HG02642 (cell line): ENCODE measurements at regions not wholly inside any gene's neighbourhood (a gene's known extent, or its start where the extent isn't known, plus 50 kb on each side); places are given as distances from the start of the nearest gene placed in this dataset.
"Not testable (repeated sequence)": the region's sequence is repeated elsewhere in the genome, so short reads cannot be mapped to it uniquely, and the experiment has no call there.

Experiments used
- ATAC-seq: cut with Tn5 transposase; IDR thresholded peaks from one replicate; pipeline ENCODE4 v1.9.1; 2021; ENCODE audit warnings: mild to moderate bottlenecking; ENCODE audit not compliant: unreplicated experiment, poor library complexity

DNA sequence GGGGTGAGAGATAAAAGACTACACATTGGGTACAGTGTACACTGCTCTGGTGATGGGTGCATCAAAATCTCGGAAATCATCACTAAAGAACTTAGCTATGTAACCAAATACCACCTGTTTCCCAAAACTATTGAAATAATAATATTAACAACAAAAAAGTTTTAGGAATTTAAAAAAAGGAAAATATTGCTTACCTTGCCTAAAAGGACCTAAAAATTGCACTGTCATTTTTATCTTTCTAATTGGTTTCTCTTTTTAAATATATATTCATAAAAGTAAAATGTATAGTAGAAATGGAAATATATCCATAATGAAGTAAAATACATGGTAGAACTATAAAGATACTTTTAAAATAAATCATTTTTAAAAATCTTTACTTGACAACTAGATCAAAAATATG lies 719.3 kb upstream of the RGS18 start:
- no peak for ATAC-seq

DNA sequence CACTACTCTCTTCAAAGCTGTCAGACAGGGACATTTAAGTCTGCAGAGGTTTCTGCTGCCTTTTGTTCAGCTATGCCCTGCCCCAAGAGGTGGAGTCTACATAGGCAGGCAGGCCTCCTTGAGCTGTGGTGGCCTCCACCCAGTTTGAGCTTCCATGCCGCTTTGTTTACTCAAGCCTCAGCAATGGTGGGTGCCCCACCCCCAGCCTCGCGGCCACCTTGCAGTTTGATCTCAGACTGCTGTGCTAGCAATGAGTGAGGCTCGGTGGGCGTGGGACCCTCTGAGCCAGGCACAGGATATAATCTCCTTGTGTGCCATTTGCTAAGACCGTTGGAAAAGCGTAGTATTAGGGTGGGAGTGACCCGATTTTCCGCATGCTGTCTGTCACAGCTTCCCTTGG lies 710.0 kb upstream of the RGS18 start:
- ATAC-seq: not testable (repeated sequence)

DNA sequence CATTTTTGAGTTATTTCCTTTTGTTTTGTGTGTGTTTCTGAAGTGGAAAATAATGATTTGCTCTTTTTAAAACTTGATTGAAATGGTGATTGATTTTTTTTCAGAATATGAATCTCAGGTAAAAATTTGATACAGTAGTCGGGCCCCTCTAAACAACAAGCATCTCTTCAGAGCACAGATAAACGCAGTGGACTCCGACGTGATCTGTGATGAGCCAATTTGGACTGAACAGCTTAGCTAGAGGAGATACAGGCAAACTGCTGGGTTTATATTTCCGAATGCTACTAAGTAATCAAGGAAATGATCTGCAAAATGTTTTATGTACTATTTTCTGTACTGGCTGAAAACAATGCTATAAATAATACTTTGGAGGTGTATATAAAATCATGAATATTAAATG lies 705.7 kb upstream of the RGS18 start:
- ATAC-seq: no peak

DNA sequence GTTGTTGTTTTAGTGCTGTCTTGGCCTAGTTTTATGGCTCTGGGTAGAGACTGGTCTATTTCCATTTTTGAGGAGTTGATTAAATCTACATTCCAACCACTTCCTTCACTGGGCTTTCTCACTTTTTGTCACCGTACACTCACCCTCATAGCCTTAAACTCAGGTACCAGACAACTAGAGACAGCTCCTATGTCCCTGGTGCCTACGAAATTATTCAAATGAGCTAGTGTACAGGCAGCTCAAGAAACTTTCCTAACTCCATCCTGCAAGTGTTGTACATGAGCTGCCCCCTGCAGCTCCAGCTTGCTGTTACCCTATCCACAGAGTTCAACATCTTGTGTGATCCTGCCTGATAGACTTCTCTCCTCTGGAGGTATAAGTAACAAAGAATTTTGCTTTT lies 704.8 kb upstream of the RGS18 start:
- no peak for ATAC-seq

DNA sequence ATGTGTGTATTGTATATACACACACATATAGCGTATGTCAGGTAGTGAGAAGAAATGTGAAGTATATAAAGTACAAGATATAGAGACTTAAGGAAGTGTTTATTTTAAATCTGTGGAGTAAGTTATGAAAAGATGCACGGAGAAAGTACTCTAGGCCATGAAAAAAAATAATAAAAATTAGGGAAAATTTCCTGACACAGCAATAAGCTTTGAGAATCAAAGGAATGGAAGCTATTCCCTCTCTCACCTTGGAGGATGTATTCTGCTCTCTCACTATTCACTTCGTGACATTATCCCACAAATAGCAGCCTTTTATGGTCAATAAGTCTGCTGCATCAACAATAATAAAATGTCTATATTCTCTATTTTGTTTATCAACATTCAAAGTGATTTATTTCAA lies 700.4 kb upstream of the RGS18 start:
- ATAC-seq: no peak

DNA sequence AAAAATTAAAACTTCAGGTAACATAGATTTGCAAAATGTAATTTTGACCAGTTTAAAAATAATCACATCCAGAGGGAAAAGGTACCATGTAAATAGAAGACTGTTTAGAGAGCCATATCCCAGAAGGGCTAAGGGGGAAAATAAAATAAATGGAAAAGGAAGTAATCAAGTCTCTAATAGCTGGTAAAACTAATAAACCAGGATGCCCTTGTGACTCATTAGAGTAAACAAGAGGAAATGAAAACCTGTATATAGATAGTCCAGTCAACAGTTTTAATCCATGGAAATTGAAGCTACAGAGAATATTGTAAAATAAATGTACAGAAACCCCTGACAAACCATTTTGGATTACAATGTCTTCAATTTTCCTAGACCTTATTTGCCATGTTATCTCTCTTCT lies 698.0 kb upstream of the RGS18 start:
- ATAC-seq: no peak

DNA sequence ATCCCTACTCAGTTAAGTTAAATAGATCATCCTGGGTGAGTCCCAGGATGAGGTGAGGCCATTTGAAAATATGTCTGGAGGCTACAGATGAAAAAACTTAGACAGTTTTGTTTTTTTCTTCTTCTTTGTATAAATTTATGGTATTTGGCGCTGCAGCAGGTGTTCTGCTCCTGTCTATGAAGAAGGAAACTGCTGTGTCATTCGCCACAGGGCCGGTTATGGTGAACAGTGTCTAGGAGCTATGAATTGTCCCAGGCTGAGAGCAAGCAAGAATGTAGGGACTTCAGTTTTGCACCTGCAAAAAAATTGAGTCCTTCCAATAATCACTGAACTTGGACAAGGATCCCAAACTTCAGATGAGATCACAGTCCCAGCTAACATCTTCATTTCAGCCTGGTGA lies 674.3 kb upstream of the RGS18 start:
- no peak for ATAC-seq

DNA sequence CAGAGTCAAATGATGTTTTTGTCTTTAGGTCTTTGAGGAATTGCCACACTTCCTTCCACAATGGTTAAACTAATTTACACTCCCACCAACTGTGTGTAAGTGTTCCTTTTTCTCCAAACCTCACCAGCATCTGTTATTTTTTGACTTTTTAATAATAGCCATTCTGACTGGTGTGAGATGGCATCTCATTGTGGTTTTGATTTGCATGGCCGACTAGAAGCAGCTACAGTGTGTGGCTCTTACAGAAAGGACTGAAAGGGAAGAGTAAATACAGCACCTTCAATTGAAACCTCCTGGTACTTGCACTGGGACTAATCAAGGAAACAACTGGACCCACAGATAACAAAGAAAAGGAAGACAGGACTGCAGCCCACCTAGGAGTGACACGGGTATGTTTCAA lies 668.0 kb upstream of the RGS18 start:
- ATAC-seq: no peak

DNA sequence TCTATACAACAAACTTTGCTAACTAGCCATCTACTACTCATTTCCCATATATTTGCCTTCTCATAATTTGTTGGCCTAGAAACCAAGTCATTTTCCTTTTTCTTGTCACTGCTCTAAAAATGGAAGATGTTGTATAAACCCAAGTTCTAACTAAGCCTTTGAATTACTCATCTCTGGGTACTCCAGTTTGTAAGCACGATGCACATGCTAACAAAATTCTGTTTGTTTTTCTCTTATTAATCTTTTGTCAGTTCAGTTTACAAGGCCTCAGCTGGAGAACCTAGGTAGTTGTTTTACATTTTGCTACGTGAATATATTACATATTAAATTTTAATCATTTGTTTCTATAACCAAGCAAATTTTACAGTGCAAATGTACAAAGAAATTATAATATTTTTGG lies 663.2 kb upstream of the RGS18 start:
- no peak for ATAC-seq

DNA sequence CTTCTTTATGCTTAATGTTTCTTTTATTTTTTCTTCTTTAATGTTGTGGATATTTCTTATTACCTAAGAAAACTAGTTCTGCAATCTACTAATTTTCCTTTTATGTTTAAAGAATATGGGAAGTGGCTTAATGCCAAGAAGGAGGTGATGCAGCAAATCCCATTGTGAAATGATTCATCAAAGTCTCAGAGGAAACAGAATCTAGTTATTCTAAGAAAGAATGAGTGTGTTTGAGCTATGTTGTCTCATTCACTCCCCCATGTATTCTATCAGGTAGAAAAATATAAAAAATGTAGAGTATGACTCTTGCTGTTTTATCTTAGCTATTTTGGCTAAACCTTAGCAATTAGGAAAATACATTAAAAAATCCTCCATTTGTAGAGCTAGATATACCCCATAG lies 659.9 kb upstream of the RGS18 start:
- no peak for ATAC-seq

DNA sequence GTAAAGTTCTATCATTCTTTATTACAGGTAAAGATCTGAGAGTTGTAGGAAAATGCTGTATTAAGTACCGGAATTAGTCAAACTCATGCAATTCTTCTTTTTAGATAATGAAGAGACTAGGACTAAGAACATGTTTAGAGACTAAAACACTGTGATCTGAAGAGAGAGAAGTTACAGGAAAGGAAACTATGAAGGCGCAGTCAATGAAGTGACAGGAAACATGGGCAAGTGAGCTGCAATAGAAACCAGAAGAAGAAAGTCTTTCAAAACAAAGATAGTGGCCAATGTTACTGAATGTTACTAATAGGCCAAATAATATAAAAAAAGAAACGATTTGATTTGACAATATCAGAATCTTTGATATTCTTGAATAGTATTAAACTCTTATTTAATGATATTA lies 659.4 kb upstream of the RGS18 start:
- no peak for ATAC-seq

DNA sequence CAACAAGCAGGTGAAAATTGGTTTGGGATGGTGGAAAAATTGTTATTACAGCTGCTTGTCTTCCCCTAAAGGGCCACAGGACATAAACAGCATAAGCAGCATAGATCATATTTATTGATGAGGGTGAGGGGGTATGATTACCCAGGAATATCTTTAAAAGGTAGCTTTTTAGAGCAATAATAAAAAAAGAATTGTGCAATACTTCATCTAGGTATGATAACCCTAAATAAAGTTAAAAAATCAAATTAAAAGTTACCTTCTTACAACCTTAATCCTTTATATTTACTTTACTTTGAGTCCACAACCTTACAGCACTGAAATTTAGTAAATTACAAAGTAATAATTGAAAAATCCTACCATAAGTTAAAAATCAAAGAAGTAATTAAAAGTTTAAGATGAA lies 653.3 kb upstream of the RGS18 start:
- ATAC-seq: no peak

DNA sequence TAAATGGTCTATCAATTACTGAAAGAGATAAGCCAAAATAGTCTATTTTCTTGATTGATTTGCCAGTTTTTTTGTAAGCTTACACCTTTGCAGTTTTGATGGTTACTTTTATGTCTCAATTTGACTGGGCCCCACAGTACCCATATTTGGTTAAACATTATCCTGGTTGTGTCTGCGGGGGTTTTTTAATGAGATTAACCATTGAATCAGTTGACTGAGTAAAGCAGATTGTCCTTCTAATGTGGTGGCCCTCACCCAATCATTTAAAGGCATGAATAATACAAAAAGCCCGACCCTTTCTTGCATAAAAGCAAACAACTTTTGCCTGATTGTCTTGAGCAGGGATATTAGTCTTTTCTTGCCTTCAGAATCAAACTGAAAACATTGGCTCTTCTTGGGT lies 650.0 kb upstream of the RGS18 start:
- ATAC-seq: no peak

DNA sequence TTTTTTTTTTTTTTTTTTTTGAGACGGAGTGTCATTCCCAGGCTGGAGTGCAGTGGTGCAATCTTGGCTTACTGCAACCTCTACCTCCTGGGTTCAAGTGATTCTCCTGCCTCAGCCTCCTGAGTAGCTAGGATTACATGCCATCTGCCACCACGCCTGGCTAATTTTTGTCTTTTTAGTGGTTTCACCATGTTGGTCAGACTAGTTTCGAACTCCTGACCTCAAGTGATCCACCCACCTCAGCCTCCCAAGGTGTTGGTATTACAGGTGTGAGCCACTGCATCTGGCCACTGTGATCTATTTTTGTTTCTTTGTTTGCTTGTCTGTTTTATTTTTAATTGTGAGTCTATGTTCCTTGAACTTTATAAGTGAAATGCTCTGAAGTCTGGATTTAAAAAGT lies 646.8 kb upstream of the RGS18 start:
- ATAC-seq: not testable (repeated sequence)

DNA sequence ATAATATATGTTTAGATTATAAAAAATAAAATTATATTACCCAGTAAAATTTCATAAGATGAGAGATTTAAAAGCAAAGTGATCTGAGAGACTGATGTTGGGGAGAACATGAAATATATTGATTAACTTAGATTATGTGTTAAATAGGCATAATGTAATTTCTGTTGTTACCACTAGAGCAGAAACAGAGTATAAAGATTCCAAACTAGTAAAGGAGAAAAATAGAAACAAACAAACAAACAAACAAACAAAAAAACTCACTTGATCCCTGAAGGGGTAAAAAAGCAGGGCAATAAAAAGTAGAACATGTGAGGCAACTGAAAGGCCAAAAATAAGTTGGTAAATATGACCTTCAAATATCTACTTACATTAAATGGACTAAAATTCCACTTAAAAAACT lies 640.4 kb upstream of the RGS18 start:
- ATAC-seq: no peak

DNA sequence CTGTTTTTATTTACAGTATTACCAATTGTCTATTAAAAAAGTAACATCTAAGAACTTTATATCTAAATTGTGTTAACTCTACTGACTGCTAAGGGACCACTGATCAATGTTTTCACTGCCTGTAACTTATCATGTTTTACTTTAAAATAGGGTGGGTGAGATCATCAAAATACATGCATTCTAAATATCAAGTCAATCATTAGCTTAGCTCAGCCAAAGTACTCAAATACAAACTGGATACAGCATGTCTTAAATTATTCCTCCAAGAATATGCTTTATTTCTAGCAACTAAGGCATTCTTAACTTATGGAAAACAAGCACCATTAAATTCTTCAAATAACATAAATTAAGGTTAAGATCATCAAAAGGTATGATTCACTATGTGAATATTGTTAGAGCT lies 638.7 kb upstream of the RGS18 start:
- ATAC-seq: no peak

DNA sequence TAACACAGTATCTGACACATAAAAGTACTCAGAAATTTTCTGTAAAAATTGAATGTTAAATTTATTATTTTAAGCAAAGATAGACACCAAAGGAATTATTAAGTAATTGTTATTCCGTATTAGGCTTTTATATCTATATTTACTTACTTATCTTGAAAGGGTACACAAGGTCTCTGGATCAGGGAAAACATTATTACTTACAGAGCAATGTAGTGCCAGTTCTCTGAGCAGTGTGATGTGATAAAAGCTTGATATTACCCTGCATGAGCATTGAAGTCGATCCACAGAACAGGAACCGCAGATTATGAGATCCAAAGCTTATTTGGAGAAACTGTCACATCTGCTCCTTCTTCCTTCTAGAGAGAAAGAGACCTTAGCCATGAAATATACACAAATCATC lies 637.9 kb upstream of the RGS18 start:
- ATAC-seq: no peak

DNA sequence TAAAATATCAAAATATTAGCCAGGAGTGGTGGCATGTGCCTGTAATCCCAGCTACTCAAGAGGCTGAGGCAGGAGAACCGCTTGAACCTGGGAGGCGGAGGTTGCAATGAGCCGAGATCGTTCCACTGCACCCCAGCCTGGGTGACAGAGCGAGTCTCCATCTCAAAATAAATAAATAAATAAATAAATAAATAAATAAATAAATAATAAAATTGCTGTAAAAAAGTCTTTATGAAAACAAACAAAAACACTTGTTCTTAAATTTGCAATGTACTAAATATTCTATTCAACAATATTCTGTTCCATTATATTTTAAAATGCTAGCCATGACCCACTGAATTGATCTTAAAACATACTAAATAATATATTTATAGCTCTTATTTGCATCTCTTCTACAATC lies 632.3 kb upstream of the RGS18 start:
- not testable (repeated sequence) for ATAC-seq

DNA sequence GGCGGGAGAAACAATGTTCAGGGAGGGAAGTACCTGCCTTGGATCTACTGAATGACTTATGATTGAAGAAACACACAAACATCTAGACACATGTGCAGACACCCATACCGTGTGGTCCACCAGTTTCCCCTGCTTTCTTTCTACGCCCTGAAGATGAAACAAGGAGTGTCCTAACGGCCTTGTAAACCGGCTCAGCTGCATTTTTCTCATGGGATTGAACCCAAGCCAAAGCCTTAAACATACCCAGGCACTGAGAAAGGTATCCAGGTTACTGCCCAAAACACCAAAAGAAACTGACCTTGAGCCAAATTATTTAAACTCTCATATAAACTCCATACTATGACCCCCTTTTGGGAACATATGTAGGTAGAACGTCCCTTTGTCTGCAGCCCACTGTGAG lies 630.0 kb upstream of the RGS18 start:
- no peak for ATAC-seq

DNA sequence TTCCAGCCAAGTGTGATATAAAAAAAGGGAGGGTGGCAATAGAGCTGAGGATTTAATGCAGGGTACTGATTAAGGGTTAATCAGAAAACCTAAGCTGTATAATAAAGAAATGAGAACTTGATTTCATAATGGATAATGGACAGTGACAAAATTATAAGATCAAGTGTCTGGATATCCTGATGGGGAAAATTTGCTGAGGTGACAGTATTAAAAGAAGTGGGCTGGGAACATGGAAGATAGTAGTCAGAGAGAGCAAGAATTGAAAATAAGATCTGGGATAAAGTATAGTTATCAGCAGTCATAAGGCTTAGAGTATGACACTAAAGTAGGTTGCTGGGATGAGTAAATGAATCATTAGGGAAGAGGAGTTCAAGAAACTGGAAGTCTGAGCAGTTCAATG lies 627.3 kb upstream of the RGS18 start:
- no peak for ATAC-seq

DNA sequence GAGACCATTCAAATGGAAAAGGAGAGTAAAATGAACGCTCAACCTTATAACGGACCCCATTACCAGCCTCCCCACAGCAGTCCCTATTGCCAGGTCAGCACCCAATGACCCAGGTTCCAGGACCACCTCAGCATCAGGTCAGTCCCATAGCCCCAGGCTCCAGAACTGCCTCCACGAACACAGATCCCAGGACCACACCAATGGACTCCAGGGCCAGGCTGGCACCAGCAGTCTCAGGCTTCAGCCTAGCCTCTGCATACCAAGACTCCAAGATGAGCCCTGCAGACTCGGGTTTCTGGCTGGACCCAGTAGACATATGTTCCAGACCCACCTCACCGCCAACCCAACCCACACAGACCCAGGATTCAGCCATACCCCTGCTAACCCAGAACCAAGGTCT lies 625.0 kb upstream of the RGS18 start:
- no peak for ATAC-seq

DNA sequence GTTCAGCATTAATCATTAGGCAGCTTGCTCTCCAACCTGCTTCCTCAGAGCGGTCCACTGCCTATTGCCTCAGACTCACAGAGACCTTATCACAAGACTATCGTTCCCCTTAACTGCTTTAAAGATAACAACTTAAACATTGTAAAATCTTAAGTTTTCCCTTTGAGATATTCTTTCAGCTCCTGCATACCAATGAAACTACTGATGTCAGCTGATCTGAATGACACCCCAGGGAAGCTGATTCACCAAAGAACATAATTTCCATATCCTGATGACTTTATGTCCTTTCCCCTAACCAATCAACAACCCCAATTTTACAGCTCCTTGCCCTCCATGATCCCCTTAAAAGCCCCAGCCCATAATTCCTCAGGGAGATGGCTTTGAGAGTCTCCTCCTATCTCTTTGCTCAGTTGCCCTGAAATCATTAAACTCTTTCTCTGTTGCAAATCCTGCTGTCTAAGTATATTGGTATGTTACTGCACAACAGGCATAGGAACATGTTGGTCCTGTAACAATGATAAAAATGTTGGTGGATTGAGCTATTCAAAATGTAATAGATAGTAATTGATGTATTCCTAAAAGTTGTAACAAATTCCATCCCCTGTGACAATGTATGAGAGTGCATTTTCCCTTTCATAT lies 621.4 kb upstream of the RGS18 start:
- no peak for ATAC-seq

DNA sequence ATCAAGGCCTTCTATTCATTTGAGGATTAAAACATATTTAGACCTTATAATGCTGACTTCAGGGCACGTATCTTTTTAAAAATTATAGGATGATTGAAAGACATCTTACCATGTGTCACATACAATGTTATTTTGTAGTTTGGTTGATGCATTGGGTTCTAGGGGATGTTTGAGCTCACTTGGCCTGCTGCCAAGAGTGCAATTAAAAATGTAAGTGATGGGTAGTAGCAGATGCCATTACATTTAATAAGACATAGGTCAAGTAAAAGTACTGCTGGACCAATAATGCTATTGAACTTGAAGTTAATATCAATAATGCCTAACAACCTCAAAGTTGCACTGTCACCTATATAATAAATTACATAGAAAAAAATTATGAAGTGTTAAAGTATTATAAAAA lies 616.5 kb upstream of the RGS18 start:
- ATAC-seq: no peak
